Osteocyte (in vitro differentiated cells): ENCODE measurements at regions not wholly inside any gene's neighbourhood (a gene's known extent, or its start where the extent isn't known, plus 50 kb on each side); places are given as distances from the start of the nearest gene placed in this dataset.

ENCODE experiments used
- DNase-seq: peaks from one replicate; pipeline ENCODE4 v3.0.0; 2021; ENCODE audit warnings: mixed read lengths; ENCODE audit not compliant: unreplicated experiment; ENCODE audit errors: extremely low spot score
- H3K27ac Mint-ChIP-seq: one replicate; pipeline ENCODE4 v1.8.0; 2021; ENCODE audit warnings: mild to moderate bottlenecking, mixed read lengths; ENCODE audit not compliant: unreplicated experiment
- H3K27me3 Mint-ChIP-seq: one replicate; pipeline ENCODE4 v1.8.0; 2021; ENCODE audit warnings: mixed read lengths; ENCODE audit not compliant: unreplicated experiment
- H3K36me3 Mint-ChIP-seq: one replicate; pipeline ENCODE4 v1.8.0; 2021; ENCODE audit warnings: mixed read lengths; ENCODE audit not compliant: unreplicated experiment
- H3K4me1 Mint-ChIP-seq: one replicate; pipeline ENCODE4 v1.8.0; 2021; ENCODE audit warnings: mixed read lengths; ENCODE audit not compliant: unreplicated experiment
- H3K4me3 Mint-ChIP-seq: one replicate; pipeline ENCODE4 v1.8.0; 2021; ENCODE audit warnings: mild to moderate bottlenecking, moderate library complexity, mixed read lengths; ENCODE audit not compliant: unreplicated experiment
- H3K9me3 Mint-ChIP-seq: one replicate; pipeline ENCODE4 v1.8.0; 2021; ENCODE audit warnings: mixed read lengths; ENCODE audit not compliant: unreplicated experiment
- TF ChIP-seq, protein P1 (sequence below): fragments of 200-600 bp; sonication (generic); IDR thresholded peaks from 2 replicates; pipeline ENCODE4 v1.5.0; 2021; ENCODE audit warnings: antibody characterized with exemption, mild to moderate bottlenecking, moderate library complexity

DNA sequence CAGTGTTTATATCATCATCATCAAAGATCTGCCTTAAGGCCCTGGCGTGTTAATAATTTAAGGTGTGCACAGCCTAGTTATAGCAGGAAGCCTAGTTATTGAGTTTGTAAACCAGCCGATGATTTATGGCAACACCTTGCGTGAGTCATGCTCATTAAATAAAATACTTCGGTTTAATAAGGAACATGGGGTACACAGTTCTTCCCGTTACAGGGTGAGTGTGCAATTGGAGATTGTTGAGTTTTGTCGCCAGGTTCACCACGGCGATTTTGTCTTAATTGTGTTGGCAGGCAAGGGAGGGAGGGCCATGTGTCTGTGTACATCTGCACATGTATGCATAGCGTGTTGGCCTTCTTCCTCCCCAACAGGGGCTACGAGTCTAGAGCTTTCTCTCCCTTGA is 104.0 kb downstream of the TFAP2A start:
- Mint-ChIP-seq H3K27me3 (no peaks in the 10 kb centered on the region), H3K27ac (no peak overlapping the region), H3K36me3 (no peaks in the 10 kb centered on the region), H3K4me1 (peaks cover 25% of the 10 kb centered on the region), H3K4me3 (no peak overlapping the region), H3K9me3 (no peaks in the 10 kb centered on the region)
- DNase-seq = no peak
- TF ChIP-seq, protein P1, sequence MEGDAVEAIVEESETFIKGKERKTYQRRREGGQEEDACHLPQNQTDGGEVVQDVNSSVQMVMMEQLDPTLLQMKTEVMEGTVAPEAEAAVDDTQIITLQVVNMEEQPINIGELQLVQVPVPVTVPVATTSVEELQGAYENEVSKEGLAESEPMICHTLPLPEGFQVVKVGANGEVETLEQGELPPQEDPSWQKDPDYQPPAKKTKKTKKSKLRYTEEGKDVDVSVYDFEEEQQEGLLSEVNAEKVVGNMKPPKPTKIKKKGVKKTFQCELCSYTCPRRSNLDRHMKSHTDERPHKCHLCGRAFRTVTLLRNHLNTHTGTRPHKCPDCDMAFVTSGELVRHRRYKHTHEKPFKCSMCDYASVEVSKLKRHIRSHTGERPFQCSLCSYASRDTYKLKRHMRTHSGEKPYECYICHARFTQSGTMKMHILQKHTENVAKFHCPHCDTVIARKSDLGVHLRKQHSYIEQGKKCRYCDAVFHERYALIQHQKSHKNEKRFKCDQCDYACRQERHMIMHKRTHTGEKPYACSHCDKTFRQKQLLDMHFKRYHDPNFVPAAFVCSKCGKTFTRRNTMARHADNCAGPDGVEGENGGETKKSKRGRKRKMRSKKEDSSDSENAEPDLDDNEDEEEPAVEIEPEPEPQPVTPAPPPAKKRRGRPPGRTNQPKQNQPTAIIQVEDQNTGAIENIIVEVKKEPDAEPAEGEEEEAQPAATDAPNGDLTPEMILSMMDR = no peak

GRCh38 chr6:10310330-10310653 is 104.6 kb downstream of the TFAP2A start:
- TF ChIP-seq, protein P1 = no peak
- Mint-ChIP-seq H3K27ac (no peak overlapping the region), H3K27me3 (no peaks in the 10 kb centered on the region), H3K9me3 (no peaks in the 10 kb centered on the region), H3K36me3 (no peaks in the 10 kb centered on the region), H3K4me3 (no peak overlapping the region), H3K4me1 (peaks cover 23% of the 10 kb centered on the region)
- no peak for DNase-seq

GRCh38 chr6:10309457-10310329 is 105.2 kb downstream of the TFAP2A start:
- H3K4me3 Mint-ChIP-seq = no peak overlapping the region
- H3K27ac Mint-ChIP-seq = peak overlapping the region; percentile 21
- peaks cover 20% of the 10 kb centered on the region for H3K4me1 Mint-ChIP-seq
- no peak for DNase-seq
- H3K36me3 Mint-ChIP-seq = no peaks in the 10 kb centered on the region
- H3K9me3 Mint-ChIP-seq = no peaks in the 10 kb centered on the region
- H3K27me3 Mint-ChIP-seq = no peaks in the 10 kb centered on the region
- TF ChIP-seq, protein P1 = no peak

GRCh38 chr6:10307476-10307875 is 107.4 kb downstream of the TFAP2A start:
- TF ChIP-seq, protein P1 = no peak
- H3K4me3 Mint-ChIP-seq = no peak overlapping the region
- no peaks in the 10 kb centered on the region for H3K27me3 Mint-ChIP-seq
- no peaks in the 10 kb centered on the region for H3K36me3 Mint-ChIP-seq
- H3K27ac Mint-ChIP-seq = no peak overlapping the region
- no peaks in the 10 kb centered on the region for H3K9me3 Mint-ChIP-seq
- DNase-seq = no peak
- peaks cover 20% of the 10 kb centered on the region for H3K4me1 Mint-ChIP-seq

GRCh38 chr6:10307028-10307427 is 107.8 kb downstream of the TFAP2A start:
- no peaks in the 10 kb centered on the region for H3K27me3 Mint-ChIP-seq
- H3K4me3 Mint-ChIP-seq = no peak overlapping the region
- no peak for DNase-seq
- no peak overlapping the region for H3K27ac Mint-ChIP-seq
- TF ChIP-seq, protein P1 = no peak
- no peaks in the 10 kb centered on the region for H3K36me3 Mint-ChIP-seq
- peaks cover 20% of the 10 kb centered on the region for H3K4me1 Mint-ChIP-seq
- no peaks in the 10 kb centered on the region for H3K9me3 Mint-ChIP-seq
